ENCODE measurements at regions not wholly inside any gene's neighbourhood (a gene's known extent, or its start where the extent isn't known, plus 50 kb on each side); places are given as distances from the start of the nearest gene placed in this dataset.

DNA sequence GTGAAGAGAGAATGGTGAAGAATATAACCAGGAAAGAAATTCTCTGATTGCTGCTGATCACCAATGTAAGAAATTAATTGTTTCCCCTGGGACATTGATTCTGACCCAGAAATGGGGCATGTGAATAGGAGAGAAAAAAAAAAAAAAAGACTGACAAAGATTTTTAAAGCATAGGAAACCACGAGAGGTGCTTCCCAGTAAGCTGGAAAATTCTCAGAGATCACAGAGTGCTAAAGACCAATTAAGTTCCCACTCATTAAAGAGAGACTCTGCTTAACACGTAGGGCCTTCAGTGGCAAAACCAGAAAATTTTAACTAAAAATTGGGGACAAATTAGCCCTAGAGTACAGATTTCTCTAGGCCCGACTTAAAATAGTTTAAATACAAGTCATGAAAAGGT is 604.4 kb downstream of the ARAP2 start:
- ATAC-seq (ENCODE audit: poor library complexity) (no peak), DNase-seq (no peak)
- intact Hi-C loops (cut with DNase I) = no loop called here

DNA sequence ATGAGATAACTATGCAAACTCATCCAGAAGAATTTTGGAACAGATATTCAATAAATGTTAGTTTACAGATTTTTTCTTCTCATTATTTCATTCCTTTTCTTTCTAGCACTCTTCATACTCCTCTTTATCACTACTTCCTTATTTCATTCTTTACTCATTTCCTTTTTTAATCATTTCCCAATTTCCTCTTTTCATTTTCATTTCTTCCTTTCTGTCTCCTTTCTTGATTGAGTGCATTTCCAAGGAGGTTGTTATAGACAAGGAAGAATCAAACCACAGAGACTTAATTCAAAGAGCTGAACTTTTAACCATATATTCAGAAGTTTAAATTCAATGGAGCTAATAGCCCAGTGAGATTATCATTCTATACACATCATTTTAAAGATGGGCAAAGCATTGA is 600.7 kb downstream of the ARAP2 start:
- ATAC-seq (ENCODE audit: poor library complexity) (no peak), DNase-seq (no peak)

DNA sequence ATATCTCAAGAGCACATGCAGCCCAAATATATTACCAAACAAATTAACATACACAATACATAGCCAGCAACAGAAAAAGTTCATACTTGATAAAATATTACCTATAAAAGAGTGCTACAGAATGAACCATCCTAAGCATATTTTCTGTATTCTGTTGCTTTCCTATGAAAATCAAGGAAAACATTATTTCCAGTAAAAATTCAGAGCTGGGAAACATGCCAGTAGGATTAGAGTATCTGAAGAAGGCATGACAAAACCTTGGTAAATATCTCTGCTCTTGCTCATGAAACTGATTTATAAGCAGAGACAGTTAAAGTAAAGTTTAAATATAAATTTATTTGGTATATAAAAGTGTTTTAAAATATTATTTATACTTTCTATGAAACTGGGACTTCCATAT is 599.7 kb downstream of the ARAP2 start:
- DNase-seq = no peak
- intact Hi-C loops (cut with DNase I) = no loop called here
- ATAC-seq (ENCODE audit: poor library complexity) = no peak

More for the DNA sequence above, 600.7 kb downstream of the ARAP2 start:
- intact Hi-C loops (cut with DNase I) = no loop called here

DNA sequence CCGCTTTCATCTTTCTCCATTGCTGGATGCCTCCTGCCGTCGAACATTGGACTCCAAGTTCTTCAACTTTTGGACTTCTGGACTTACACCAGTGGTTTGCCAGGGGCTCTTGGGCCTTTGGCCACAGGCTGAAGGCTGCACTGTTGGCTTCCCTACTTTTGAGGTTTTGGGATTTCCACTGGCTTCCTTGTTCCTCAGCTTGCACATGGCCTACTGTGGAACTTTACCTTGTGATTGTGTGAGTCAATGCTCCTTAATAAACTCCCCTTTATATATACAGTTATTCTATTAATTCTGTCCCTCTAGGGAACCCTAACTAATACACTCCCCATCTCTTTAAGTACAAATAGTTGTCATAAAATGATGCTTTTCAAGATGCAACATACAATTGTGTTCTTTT is 595.3 kb downstream of the ARAP2 start:
- ATAC-seq (ENCODE audit: poor library complexity) = no peak
- no peak for DNase-seq
- intact Hi-C loops (cut with DNase I) = no loop called here

DNA sequence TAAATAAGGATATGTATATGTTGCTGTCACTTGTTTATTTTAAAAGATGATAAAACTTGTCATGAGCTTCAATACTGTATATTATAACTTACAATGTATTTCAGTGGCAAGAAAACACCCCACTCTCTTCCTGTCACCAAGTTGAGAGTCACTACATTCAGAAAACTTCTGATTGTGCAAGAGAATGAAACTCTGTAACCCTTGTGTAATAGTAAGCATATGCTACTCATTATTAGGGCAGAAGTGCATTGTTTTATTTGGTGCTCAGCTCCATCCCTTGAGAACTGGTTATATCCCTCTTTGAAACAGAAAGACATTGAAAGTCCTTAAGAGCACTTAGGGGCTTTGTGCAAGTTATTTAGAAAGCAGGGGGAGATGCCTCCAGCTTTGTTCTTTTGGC is 594.5 kb downstream of the ARAP2 start:
- intact Hi-C loops (cut with DNase I) = no loop called here
- no peak for ATAC-seq (ENCODE audit: poor library complexity)
- no peak for DNase-seq

DNA sequence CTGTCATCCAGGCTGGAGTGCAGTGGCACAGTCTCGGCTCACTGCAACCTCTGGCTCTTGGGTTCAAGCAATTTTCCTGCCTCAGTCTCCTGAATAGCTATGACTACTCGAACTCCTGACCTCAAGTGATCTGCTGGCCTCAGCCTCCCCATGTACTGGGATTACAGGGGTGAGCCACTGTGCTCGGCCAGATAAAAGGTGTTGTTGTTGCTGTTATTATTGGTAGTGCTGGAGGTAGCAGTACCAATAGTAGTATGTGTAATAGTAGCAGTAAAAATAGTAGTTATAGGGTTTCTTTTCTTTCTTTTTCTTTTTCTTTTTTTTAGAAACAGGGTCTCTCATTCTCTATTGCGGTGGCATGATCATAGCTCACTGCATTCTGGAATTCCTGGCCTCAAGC is 592.1 kb downstream of the ARAP2 start:
- intact Hi-C loops (cut with DNase I) = no loop called here
- ATAC-seq (ENCODE audit: poor library complexity) = no peak
- DNase-seq = no peak

DNA sequence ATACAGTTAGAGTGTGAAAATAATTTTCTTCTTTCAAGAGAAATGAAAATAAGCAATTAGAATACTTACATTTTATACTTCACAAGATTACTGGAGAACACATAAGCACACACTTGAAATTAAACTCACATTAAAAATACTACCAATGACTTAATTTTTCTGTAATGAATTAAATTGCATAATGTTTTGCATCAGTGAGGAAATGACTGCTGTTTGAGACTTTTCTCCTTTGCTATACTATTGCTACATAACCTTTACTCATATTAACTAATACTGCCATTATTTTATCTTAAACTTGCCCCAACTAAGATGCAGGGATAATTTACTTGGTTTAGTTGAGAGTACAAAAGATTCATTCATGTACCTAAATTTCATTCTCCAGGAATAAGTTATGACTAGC is 590.9 kb downstream of the ARAP2 start:
- DNase-seq (no peak), ATAC-seq (ENCODE audit: poor library complexity) (no peak)
- intact Hi-C loops (cut with DNase I) = no loop called here

DNA sequence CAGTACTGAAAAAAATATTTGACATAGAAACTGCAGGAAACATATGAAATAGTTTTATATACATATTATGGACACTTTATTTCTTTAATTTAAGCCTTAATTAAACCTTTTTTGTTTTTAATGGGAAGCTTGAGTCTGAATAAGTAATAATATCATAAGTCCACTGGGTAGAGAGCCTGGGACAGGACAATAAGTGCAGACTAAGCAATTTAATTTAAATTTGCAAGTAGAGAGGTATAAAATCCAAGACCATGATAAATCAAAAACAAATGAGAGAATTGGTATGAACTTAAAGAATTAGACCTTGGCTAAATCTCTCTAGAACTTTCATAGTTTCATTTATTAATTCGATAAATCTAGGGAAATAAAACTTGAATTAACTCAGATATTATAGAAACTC is 571.2 kb downstream of the ARAP2 start:
- intact Hi-C loops (cut with DNase I) = no loop called here
- ATAC-seq (ENCODE audit: poor library complexity) = no peak
- no peak for DNase-seq

DNA sequence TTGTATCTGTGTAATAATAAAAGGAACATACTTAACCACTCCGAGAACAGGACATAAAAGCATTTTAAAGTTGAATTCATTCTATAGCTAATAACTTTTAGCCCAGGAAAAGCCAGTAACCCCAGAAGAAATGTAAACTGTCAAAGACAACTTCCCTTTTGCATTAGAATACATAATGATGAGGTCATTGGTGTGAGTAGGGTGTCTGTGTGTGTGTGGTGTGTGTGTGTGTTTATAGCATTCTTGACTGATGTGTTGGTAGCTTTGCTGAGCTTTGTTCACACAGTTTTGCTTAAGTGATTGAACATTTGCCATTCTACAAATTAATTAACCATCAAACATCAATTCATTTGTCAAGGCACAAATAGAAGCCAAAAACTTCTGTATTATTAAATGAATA is 559.6 kb downstream of the ARAP2 start:
- no peak for DNase-seq
- ATAC-seq (ENCODE audit: poor library complexity) = no peak
- intact Hi-C loops (cut with DNase I) = no loop called here

DNA sequence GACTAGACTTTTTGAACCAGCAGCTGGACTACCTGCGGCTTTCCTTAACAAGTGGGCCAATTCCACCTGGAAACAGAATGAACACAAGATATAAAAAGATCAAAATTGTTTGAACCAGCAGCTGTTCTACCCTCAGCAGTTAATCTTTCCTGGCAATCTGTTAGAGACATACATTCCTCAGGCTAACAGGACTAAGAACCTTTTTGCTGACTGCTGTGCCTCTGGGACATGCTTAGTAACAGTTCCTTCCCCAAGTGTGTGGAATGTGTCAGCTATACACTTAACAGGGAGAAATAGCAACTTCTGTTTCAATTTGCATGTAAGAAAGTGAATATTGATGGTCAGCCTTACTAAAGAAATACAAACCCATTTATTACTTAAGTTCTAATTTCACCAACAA is 554.4 kb downstream of the ARAP2 start:
- no peak for DNase-seq
- no peak for ATAC-seq (ENCODE audit: poor library complexity)
- intact Hi-C loops (cut with DNase I) = no loop called here

DNA sequence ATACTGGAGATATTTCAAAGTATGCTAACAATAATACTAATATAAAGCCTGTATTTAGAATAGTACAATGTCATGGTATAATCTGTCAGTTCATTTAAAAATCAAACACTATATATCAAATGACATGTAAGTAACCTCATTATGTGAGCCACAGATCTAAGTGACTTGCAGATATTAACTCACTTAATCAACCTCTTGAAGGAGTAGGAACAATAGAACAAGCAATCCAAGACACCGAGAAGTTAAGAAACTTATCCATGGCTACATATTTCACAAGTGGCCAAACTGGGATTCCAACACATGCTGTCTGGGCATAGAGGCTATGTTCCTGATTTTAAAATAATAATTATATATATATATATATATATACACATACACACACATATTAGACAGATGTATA is 554.0 kb downstream of the ARAP2 start:
- DNase-seq = no peak
- intact Hi-C loops (cut with DNase I) = no loop called here
- ATAC-seq (ENCODE audit: poor library complexity) = no peak

DNA sequence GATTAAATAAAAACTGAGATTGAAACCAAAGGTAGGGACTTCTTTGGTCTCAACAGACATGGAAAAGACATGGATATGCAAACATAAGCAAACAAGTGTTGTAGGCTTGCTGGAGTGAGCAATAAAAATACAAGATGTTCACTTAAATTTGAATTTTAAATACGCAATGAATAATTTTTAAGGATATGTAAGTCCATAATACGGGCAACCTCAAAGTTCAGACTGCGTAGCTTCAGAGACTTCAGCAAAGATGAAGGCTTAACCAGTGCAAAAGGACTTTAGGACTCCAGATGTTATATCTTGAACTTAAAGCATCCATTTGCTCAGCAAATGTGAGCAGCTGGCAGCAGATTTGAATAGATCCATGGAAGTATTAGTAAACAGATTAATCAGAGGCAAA is 549.3 kb downstream of the ARAP2 start:
- intact Hi-C loops (cut with DNase I) = no loop called here
- DNase-seq (no peak), ATAC-seq (ENCODE audit: poor library complexity) (no peak)

DNA sequence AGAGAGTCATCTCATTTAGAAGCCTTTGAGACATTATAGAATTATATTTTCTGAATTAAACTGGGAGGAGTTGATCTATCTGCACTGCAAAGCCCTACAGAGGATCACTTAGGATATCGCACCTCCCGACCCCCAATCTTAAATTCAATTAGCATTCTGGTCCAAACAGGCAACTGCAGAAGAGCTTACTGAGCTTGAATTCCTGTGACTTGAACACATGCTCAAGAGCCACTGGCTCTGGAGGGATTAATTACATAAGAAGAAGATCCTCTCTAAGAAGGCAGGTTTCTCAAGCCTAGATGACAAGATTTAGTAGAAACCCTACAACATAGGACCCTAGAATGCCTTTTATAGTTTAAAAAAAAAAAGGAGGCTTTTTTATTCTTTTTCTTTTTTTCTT is 548.9 kb downstream of the ARAP2 start:
- DNase-seq (no peak), ATAC-seq (ENCODE audit: poor library complexity) (no peak)
- intact Hi-C loops (cut with DNase I) = no loop called here

DNA sequence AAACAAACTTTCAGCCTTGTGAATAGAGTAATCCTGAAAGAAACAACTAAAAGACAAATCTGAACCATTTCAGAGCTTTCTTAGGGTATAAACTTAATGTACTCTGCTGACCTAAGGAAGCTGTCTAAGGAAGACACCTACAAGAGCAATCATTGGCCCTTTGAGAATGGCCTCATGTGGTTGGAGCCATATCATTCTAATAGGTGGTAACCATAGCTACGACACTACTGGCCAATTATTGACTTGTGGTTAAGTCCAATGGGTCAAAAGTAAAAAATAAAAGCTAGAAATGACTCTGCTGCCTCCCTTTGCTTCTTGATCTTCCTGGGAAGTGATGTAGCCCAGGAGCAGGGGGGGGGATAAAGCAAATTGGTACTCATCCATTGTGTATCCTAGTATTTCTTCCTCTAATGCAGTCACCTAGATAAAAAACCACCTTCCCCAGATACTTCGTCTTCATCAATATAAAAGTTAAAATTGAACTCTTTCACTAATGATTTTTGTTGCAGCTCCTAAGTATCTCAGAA is 547.0 kb downstream of the ARAP2 start:
- no peak for ATAC-seq (ENCODE audit: poor library complexity)
- intact Hi-C loops (cut with DNase I) = no loop called here
- DNase-seq = no peak

DNA sequence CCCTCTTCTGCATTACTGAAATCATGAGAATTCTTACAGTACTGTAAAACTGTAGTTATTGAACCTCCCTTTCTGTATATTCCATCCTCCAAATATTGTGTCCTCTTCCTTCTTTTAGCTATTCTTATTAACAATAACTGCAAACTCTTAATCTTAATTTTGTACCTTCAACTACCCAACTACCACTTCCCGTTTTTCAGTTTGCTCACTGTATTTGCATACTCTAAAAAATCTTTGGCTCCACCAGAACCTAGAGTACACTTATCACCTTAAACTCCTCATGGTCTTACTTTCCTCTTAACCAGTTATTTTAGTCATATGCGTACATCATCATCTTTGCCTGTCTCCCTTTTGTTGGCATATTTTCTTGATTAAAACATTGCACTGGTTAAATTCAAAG is 543.7 kb downstream of the ARAP2 start:
- no peak for DNase-seq
- no peak for ATAC-seq (ENCODE audit: poor library complexity)
- intact Hi-C loops (cut with DNase I) = no loop called here

DNA sequence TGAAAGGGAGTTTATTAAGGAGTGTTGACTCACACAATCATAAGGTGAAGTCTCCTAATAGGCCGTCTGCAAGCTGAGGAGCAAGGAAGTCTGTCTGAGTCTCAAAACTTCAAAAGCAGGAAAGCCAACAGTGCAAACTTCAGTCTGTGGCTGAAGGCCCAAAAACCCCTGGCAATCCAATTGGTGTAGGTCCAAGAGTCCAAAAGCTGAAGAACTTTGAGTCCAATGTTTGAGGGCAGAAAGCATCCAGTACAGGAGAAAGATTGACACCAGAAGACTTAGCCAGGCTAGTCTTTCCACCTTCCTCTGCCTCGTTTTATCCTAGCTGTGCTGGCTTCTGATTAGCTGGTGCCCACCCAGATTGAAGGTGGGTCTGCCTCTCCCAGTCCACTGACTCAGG is 535.2 kb downstream of the ARAP2 start:
- no peak for ATAC-seq (ENCODE audit: poor library complexity)
- no peak for DNase-seq
- intact Hi-C loops (cut with DNase I) = no loop called here

DNA sequence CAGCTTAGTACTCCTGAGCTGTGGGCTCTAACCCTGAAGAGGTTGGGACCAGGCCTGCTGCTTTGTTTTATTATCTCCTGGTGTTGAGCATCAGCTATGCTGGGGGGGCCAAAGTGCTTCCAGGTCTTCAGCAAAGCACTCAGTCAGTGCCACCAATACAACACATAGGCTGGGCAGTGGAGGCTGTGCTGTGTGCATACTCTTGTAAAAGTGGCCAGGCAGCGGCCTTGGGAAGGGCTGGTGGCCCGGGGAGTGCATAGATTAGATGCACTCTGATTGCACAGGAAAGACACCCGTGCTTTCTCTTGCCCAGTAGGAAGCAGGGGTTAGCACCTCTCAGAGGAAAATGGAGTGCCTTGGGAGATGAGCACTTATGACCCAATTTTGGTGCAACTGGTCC is 534.0 kb downstream of the ARAP2 start:
- intact Hi-C loops (cut with DNase I) = no loop called here
- DNase-seq = no peak
- ATAC-seq (ENCODE audit: poor library complexity) = no peak

DNA sequence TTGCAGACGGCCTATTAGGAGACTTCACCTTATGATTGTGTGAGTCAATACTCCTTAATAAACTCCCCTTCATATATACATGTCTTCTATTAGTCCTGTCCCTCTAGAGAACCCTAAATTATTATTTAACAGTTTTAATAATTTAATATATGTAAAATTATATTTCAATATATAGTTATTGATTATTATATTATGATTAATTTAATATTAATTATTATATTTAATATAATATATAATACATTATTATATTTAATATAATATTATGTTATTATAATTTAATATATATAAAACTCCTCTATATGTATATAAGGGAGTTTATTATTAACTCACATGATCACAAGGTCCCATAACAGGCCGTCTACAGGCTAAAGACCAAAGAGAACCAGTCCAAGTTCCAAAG is 533.2 kb downstream of the ARAP2 start:
- intact Hi-C loops (cut with DNase I) = no loop called here
- no peak for ATAC-seq (ENCODE audit: poor library complexity)
- no peak for DNase-seq

DNA sequence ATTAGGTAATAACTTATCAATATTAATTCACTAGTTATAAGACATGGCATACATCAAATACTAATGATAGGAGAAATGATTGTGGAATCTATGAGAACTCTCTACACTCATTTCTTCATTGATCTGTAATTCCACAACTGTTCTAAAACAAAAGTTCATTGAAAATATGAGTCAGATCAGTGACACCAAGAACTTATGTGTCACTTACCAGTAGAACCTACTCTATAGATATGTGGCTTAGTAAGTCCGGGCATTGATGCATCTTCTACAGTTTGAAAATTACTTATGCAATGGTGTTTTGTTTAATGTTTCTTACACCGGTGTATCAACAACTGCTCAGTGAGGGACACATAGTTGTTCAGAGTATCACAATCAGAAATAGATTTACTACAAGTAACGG is 520.3 kb downstream of the ARAP2 start:
- ATAC-seq (ENCODE audit: poor library complexity) = no peak
- intact Hi-C loops (cut with DNase I) = no loop called here
- no peak for DNase-seq

DNA sequence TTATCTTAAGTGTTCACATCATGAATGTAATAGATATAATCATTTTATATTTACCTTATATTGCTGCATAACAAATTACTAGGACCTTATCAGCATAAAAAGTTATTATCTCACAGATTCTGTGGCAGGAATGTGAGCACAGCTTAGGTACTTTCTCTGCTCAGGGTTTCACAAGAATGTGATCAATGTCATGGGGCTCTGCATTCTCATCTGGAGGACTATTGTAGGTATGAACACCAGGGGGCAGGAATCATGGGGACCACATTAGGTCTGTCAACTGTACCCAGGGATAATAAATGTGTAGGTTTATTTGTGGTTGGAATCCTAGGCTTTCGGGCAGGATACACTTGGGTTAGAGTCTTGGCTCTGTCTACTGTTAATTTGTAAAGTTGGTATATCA is 519.2 kb downstream of the ARAP2 start:
- DNase-seq = no peak
- ATAC-seq (ENCODE audit: poor library complexity) = no peak
- intact Hi-C loops (cut with DNase I) = no loop called here

DNA sequence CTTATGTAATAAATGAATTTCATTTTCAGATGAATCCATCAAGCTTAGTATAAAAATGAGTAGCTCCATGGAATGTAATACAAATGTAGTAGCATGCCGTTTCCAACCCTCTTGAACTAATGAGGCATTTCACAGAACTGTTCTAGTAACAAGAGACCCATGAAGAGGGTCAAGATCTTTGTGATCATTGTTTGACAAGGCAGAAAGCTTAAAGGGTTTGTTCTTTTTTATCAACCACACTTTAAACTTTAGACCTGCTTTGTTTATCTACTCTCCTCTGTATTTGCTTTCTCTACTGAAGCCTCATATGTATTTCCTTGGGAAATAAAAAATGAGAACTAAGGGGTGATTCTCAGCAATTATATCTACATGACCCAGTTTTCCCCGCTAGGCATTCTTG is 513.9 kb downstream of the ARAP2 start:
- intact Hi-C loops (cut with DNase I) = no loop called here
- no peak for ATAC-seq (ENCODE audit: poor library complexity)
- no peak for DNase-seq
